ENCODE measurements at regions not wholly inside any gene's neighbourhood (a gene's known extent, or its start where the extent isn't known, plus 50 kb on each side); places are given as distances from the start of the nearest gene placed in this dataset.

- intact Hi-C loops (cut with DNase I), result no loop called here
- DNase-seq (no peak), ATAC-seq (no peak)
These were observed 393.8 kb downstream of the ZNF385D start for GRCh38 chr3:21357241-21357640.

GRCh38 chr3:21356402-21356801 lies 394.6 kb downstream of the ZNF385D start:
- no peak for ATAC-seq
- no peak for DNase-seq
- intact Hi-C loops (cut with DNase I), result no loop called here

- DNase-seq, result no peak
- no peak for ATAC-seq
- intact Hi-C loops (cut with DNase I), result no loop called here
These were observed 405.5 kb downstream of the ZNF385D start for GRCh38 chr3:21345382-21345976.

- ATAC-seq, result no peak
- no peak for DNase-seq
- intact Hi-C loops (cut with DNase I), result no loop called here
These were observed 419.2 kb downstream of the ZNF385D start for GRCh38 chr3:21331857-21332256.

GRCh38 chr3:21331321-21331720 lies 419.7 kb downstream of the ZNF385D start:
- DNase-seq (no peak), ATAC-seq (no peak)
- intact Hi-C loops (cut with DNase I), result no loop called here

GRCh38 chr3:21330293-21330692 lies 420.7 kb downstream of the ZNF385D start:
- intact Hi-C loops (cut with DNase I), result no loop called here
- ATAC-seq, result peak in 1 of 2 donors; percentile 33

GRCh38 chr3:21328711-21329390 lies 422.2 kb downstream of the ZNF385D start:
- ATAC-seq (no peak), DNase-seq (no peak)
- intact Hi-C loops (cut with DNase I), result no loop called here

More at GRCh38 chr3:21330293-21330692, 420.7 kb downstream of the ZNF385D start:
- no peak for DNase-seq

GRCh38 chr3:21326704-21327475 lies 424.1 kb downstream of the ZNF385D start:
- ATAC-seq (no peak), DNase-seq (no peak)
- intact Hi-C loops (cut with DNase I), result no loop called here

GRCh38 chr3:21314688-21315087 lies 436.3 kb downstream of the ZNF385D start:
- ATAC-seq (no peak), DNase-seq (no peak)
- intact Hi-C loops (cut with DNase I), result no loop called here

- intact Hi-C loops (cut with DNase I), result no loop called here
- DNase-seq, result no peak
- ATAC-seq, result no peak
These were observed 440.1 kb downstream of the ZNF385D start for GRCh38 chr3:21310891-21311290.

- no peak for ATAC-seq
- DNase-seq, result no peak
- intact Hi-C loops (cut with DNase I), result no loop called here
These were observed 440.8 kb downstream of the ZNF385D start for GRCh38 chr3:21310161-21310560.

- intact Hi-C loops (cut with DNase I), result no loop called here
- ATAC-seq, result no peak
- DNase-seq, result no peak
These were observed 453.7 kb downstream of the ZNF385D start for GRCh38 chr3:21297304-21297703.

- DNase-seq (no peak), ATAC-seq (no peak)
- intact Hi-C loops (cut with DNase I), result no loop called here
These were observed 456.2 kb downstream of the ZNF385D start for GRCh38 chr3:21294768-21295167.

- intact Hi-C loops (cut with DNase I), result no loop called here
- ATAC-seq (no peak), DNase-seq (no peak)
These were observed 458.0 kb downstream of the ZNF385D start for GRCh38 chr3:21292971-21293370.

- no peak for DNase-seq
- intact Hi-C loops (cut with DNase I), result no loop called here
- ATAC-seq, result no peak
These were observed 460.5 kb downstream of the ZNF385D start for GRCh38 chr3:21290557-21290956.

GRCh38 chr3:21274079-21274571 lies 476.9 kb downstream of the ZNF385D start:
- ATAC-seq (peak; percentile 34 to 35), DNase-seq (no peak)
- intact Hi-C loops (cut with DNase I), result no loop called here

- ATAC-seq (no peak), DNase-seq (no peak)
- intact Hi-C loops (cut with DNase I), result no loop called here
These were observed 477.6 kb downstream of the ZNF385D start for GRCh38 chr3:21273259-21274025.

GRCh38 chr3:21271606-21272016 lies 479.4 kb downstream of the ZNF385D start:
- intact Hi-C loops (cut with DNase I), result no loop called here
- ATAC-seq, result no peak
- no peak for DNase-seq

- DNase-seq, result no peak
- intact Hi-C loops (cut with DNase I), result no loop called here
- ATAC-seq, result no peak
These were observed 481.1 kb downstream of the ZNF385D start for GRCh38 chr3:21269882-21270281.

- intact Hi-C loops (cut with DNase I), result no loop called here
- ATAC-seq (no peak), DNase-seq (no peak)
These were observed 490.5 kb downstream of the ZNF385D start for GRCh38 chr3:21260507-21260906.
